Kidney epithelial cell (primary cell): ENCODE measurements at regions not wholly inside any gene's neighbourhood (a gene's known extent, or its start where the extent isn't known, plus 50 kb on each side); places are given as distances from the start of the nearest gene placed in this dataset.

Experiments used
- DNase-seq: peaks from one replicate; pipeline ENCODE4 v3.0.0-alpha.2; 2010; ENCODE audit warnings: low read depth
- H3K27me3 ChIP-seq: 2 replicates; pipeline ENCODE4 v1.6.0; 2011; ENCODE audit warnings: low read length; ENCODE audit not compliant: control insufficient read depth, insufficient read depth
- H3K36me3 ChIP-seq: 2 replicates; pipeline ENCODE4 v1.5.1; 2011; ENCODE audit warnings: low read length; ENCODE audit not compliant: control insufficient read depth, insufficient read depth
- H3K4me3 ChIP-seq: 2 replicates; pipeline ENCODE4 v1.5.1; 2011; ENCODE audit warnings: low read depth, mild to moderate bottlenecking, control low read depth, low read length
- CTCF ChIP-seq: IDR thresholded peaks from 2 replicates; pipeline ENCODE4 v1.5.1; 2011; ENCODE audit warnings: mild to moderate bottlenecking, moderate library complexity, low read length, control low read depth, inconsistent platforms; ENCODE audit not compliant: insufficient read depth, poor library complexity, severe bottlenecking

- no peak for DNase-seq
- no peak overlapping the region for H3K4me3 ChIP-seq
- peak; percentile 28 for TF ChIP-seq CTCF
Measured at GRCh38 chr16:52976539-52977167, 76.0 kb downstream of the CHD9NB start.

GRCh38 chr16:52967744-52968143 is 85.0 kb downstream of the CHD9NB start:
- H3K4me3 ChIP-seq: no peak overlapping the region
- TF ChIP-seq CTCF: no peak
- H3K36me3 ChIP-seq: no peaks in the 10 kb centered on the region
- no peak for DNase-seq
- no peaks in the 10 kb centered on the region for H3K27me3 ChIP-seq

More at GRCh38 chr16:52976539-52977167, 76.0 kb downstream of the CHD9NB start:
- Histone ChIP-seq H3K36me3 (no peaks in the 10 kb centered on the region), H3K27me3 (no peaks in the 10 kb centered on the region)

GRCh38 chr16:52964290-52964689 is 88.4 kb downstream of the CHD9NB start:
- Histone ChIP-seq H3K36me3 (no peaks in the 10 kb centered on the region), H3K4me3 (no peak overlapping the region), H3K27me3 (no peaks in the 10 kb centered on the region)
- DNase-seq: no peak
- no peak for TF ChIP-seq CTCF

- H3K4me3 ChIP-seq: no peak overlapping the region
- DNase-seq: no peak
- H3K27me3 ChIP-seq: no peaks in the 10 kb centered on the region
- TF ChIP-seq CTCF: no peak
- H3K36me3 ChIP-seq: no peaks in the 10 kb centered on the region
Measured at GRCh38 chr16:52963855-52964242, 88.8 kb downstream of the CHD9NB start.

- no peak for DNase-seq
- TF ChIP-seq CTCF: no peak
Measured at GRCh38 chr16:52963212-52963854, 89.4 kb downstream of the CHD9NB start.

GRCh38 chr16:52958951-52959350 is 93.7 kb downstream of the CHD9NB start:
- H3K4me3 ChIP-seq: no peak overlapping the region
- H3K27me3 ChIP-seq: no peaks in the 10 kb centered on the region
- no peak for TF ChIP-seq CTCF
- no peaks in the 10 kb centered on the region for H3K36me3 ChIP-seq
- DNase-seq: no peak

More at GRCh38 chr16:52963212-52963854, 89.4 kb downstream of the CHD9NB start:
- no peaks in the 10 kb centered on the region for H3K36me3 ChIP-seq
- H3K27me3 ChIP-seq: no peaks in the 10 kb centered on the region
- H3K4me3 ChIP-seq: no peak overlapping the region
